HG02759 (cell line): ENCODE measurements at regions not wholly inside any gene's neighbourhood (a gene's known extent, or its start where the extent isn't known, plus 50 kb on each side); places are given as distances from the start of the nearest gene placed in this dataset.

Experiments
- ATAC-seq: cut with Tn5 transposase; IDR thresholded peaks from one replicate; pipeline ENCODE4 v1.9.1; 2021; ENCODE audit warnings: mild to moderate bottlenecking, moderate library complexity; ENCODE audit not compliant: unreplicated experiment

DNA sequence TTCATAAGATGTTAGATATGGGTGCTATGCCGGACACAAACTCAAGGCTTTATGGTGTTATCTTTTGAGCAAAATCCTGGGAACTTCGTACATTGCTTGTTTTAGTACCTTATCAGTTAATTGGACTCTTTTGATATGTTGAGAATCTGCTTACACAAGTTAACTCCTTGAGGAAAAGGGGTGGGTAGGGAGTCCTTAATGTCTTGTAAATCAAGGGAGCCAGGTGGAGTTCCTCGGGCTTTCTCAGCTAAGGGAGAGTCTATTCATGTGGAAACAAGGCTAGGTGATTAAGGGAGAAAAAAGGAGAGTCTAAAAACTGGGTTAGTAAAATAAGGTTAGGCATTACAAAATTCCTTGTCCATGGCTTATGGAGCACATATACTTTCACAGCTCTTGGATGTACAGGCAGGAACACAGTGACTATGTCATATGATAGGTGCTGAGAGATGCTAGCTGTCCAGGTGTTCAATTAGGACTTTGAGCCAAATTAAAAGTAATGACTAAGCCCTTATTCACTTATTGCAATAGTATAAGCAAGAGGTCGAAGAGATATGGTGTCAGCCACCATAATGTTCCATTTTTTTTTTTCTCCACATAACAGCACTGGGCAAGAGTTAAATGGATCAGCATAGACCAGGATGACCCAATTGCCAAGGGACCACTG is 59.5 kb upstream of the DYNAP start:
- ATAC-seq: no peak

DNA sequence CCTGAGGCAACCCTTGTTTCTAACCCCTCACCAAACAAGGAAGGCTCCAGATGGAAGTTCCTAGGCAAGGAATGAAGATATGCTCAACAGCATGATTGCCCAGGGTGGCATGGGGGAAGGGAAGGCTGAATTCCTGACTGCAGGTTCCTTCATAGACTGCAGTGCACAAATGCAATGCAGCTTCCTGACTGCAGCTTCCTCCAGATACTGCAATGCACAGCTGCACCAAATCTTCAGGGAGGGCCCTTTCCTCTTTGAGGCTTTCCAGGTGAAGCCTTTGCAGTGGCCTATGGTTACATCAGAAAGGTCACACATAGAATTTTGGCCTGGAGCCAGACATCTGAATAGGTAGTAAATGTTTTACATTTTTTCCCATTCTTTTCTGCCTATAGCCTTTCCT is 58.8 kb upstream of the DYNAP start:
- no peak for ATAC-seq

DNA sequence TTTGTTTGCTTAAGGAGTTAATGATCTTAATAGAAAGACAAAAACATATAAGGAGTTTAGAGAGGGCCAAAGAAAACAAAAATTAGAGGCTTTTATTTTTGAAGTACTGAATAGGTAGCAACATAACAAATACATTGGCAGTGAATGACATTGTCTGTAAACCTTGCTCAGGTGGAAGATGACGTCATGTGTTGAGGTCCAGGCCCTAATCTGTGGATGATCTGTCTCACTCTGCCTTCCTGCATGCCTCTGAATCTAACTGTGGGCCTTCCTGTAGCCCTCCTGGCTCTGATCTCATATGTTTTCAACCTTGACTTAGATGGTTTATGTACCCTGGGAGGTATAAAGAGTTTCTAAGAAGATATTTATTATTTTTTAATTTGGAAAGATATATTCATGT is 58.1 kb upstream of the DYNAP start:
- ATAC-seq: no peak
